ENCODE measurements at regions not wholly inside any gene's neighbourhood (a gene's known extent, or its start where the extent isn't known, plus 50 kb on each side); places are given as distances from the start of the nearest gene placed in this dataset.

DNA sequence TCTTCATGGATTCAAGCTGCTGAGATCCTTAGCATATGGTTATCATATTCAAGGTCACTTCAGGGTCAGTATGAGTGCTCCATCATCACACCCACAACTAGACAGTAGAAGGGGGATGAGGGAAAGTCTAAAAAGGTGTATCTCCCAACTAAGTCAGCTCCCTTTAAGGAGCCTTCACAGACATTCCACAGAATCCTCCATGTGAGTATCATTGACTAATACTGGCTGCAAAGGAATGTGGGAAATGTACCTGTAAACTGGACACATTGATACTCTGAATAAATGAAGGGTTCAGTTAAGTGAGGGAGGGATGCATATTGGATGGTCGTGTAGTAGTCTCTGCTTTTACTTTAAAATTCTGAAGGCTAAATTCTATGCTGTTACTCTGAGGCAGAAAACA is 330.7 kb downstream of the LRRC70 start:
- Histone ChIP-seq H3K79me2 (ENCODE audit: insufficient read depth, low read depth) (no peaks in the 10 kb centered on the region), H3K4me2 (no peak overlapping the region), H3K36me3 (ENCODE audit: insufficient read depth) (no peaks in the 10 kb centered on the region), H2AFZ (ENCODE audit: low read depth) (no peak overlapping the region), H4K20me1 (ENCODE audit: insufficient read depth) (no peaks in the 10 kb centered on the region), H3K27ac (no peak overlapping the region), H3K4me1 (ENCODE audit: low read depth, poor library complexity, severe bottlenecking) (no peaks in the 10 kb centered on the region), H3K27me3 (ENCODE audit: insufficient read depth, low read depth) (no peaks in the 10 kb centered on the region), H3K4me3 (IDR thresholded peaks at IDR 0.05; ENCODE audit: insufficient read depth, low read depth, low read length) (no peak overlapping the region), H3K9ac (no peak overlapping the region)
- TF ChIP-seq, protein P1, sequence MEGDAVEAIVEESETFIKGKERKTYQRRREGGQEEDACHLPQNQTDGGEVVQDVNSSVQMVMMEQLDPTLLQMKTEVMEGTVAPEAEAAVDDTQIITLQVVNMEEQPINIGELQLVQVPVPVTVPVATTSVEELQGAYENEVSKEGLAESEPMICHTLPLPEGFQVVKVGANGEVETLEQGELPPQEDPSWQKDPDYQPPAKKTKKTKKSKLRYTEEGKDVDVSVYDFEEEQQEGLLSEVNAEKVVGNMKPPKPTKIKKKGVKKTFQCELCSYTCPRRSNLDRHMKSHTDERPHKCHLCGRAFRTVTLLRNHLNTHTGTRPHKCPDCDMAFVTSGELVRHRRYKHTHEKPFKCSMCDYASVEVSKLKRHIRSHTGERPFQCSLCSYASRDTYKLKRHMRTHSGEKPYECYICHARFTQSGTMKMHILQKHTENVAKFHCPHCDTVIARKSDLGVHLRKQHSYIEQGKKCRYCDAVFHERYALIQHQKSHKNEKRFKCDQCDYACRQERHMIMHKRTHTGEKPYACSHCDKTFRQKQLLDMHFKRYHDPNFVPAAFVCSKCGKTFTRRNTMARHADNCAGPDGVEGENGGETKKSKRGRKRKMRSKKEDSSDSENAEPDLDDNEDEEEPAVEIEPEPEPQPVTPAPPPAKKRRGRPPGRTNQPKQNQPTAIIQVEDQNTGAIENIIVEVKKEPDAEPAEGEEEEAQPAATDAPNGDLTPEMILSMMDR (conservative IDR thresholded peaks at IDR 0.05; ENCODE audit: low read depth, low read length) = no peak

DNA sequence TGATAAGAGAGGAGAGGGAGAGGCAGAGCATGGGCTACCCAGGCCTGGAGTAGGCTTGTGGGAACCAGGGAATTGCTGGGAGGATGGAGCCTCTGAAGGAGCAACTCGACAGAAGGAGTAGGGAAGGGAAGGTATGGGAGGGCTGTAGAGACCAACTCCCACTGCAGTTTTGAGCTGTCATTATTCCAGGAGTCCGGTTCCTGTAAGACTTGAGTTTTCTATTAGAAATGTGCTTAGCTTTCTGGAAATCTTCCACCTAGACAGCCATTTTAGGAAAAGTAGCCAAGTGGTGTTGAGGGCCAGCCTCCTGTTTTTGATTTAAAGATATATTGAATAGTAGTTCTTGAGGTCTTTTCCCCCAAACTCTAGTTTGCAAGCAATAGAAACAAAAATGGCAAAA is 323.5 kb downstream of the LRRC70 start:
- Histone ChIP-seq H3K36me3 (ENCODE audit: insufficient read depth) (no peaks in the 10 kb centered on the region), H4K20me1 (ENCODE audit: insufficient read depth) (no peaks in the 10 kb centered on the region), H3K9ac (no peak overlapping the region), H3K27ac (no peak overlapping the region), H3K79me2 (ENCODE audit: insufficient read depth, low read depth) (no peaks in the 10 kb centered on the region), H3K4me1 (ENCODE audit: low read depth, poor library complexity, severe bottlenecking) (no peaks in the 10 kb centered on the region), H2AFZ (ENCODE audit: low read depth) (no peak overlapping the region), H3K4me3 (IDR thresholded peaks at IDR 0.05; ENCODE audit: insufficient read depth, low read depth, low read length) (no peak overlapping the region), H3K27me3 (ENCODE audit: insufficient read depth, low read depth) (no peaks in the 10 kb centered on the region), H3K4me2 (no peak overlapping the region)
- TF ChIP-seq, protein P1 (conservative IDR thresholded peaks at IDR 0.05; ENCODE audit: low read depth, low read length) = no peak

DNA sequence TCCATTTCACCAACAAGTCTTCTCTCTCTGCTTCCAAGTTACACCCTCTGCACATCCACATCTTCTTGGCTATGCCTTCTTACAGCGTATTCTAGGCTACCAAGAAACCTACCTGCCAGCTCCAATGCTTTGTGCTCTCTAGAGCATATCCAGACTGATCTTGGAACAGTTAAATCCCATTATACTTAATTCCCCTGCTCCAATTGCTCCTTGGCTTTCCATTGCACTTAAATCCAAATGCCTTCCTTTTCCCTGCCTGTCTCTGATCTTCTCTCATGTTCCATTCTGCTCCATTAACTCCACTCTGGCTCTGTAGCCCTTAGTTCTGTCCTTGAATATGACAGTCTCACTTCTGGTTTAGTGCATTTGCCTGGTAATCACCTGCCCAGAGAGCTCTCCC is 322.4 kb downstream of the LRRC70 start:
- Histone ChIP-seq H3K27ac (no peak overlapping the region), H2AFZ (ENCODE audit: low read depth) (no peak overlapping the region), H3K36me3 (ENCODE audit: insufficient read depth) (no peaks in the 10 kb centered on the region), H3K4me2 (no peak overlapping the region), H3K4me3 (IDR thresholded peaks at IDR 0.05; ENCODE audit: insufficient read depth, low read depth, low read length) (no peak overlapping the region), H3K4me1 (ENCODE audit: low read depth, poor library complexity, severe bottlenecking) (no peaks in the 10 kb centered on the region), H3K9ac (no peak overlapping the region), H3K79me2 (ENCODE audit: insufficient read depth, low read depth) (no peaks in the 10 kb centered on the region), H3K27me3 (ENCODE audit: insufficient read depth, low read depth) (no peaks in the 10 kb centered on the region), H4K20me1 (ENCODE audit: insufficient read depth) (no peaks in the 10 kb centered on the region)
- TF ChIP-seq, protein P1 (conservative IDR thresholded peaks at IDR 0.05; ENCODE audit: low read depth, low read length) = no peak

DNA sequence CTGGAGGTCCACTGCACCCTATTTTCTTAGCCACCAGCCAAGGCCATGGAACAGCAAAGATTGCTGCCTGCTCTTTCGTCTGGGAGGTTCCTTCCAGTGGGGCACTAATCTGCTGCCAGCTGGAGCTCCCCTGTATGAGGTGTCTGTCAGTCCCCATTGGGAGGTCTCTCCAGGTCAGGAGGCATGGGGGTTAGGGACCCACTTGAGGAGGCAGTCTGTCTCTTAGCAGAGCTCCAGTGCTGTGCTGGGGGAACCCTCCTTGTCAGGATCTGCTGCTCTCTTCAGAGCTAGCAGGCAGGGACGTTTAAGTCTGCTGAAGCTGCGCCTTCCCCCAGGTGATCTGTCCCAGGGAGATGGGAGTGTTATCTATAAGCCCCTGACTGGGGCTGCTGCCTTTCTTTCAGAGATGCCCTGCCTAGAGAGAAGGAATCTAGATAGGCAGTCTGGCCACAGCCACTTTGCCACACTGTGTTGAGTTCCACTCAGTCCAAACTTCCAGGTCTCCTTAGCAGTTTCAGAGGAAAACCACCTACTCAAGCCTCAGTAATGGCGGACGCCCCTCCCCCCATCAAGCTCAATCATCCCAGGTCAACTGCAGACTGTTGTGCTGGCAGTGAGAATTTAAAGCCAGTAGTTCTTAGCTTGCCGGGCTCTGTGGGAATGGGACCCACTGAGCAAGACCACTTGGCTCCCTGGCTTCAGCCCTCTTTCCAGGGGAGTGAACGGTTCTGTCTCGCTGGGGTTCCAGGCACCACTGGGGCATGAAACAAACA is 317.7 kb downstream of the LRRC70 start:
- Histone ChIP-seq H2AFZ (ENCODE audit: low read depth) (no peak overlapping the region), H3K4me1 (ENCODE audit: low read depth, poor library complexity, severe bottlenecking) (no peaks in the 10 kb centered on the region), H3K4me2 (no peak overlapping the region), H3K4me3 (IDR thresholded peaks at IDR 0.05; ENCODE audit: insufficient read depth, low read depth, low read length) (no peak overlapping the region), H3K27me3 (ENCODE audit: insufficient read depth, low read depth) (no peaks in the 10 kb centered on the region), H3K27ac (no peak overlapping the region), H3K36me3 (ENCODE audit: insufficient read depth) (no peaks in the 10 kb centered on the region), H3K79me2 (ENCODE audit: insufficient read depth, low read depth) (no peaks in the 10 kb centered on the region), H4K20me1 (ENCODE audit: insufficient read depth) (no peaks in the 10 kb centered on the region), H3K9ac (no peak overlapping the region)
- TF ChIP-seq, protein P1 (conservative IDR thresholded peaks at IDR 0.05; ENCODE audit: low read depth, low read length) = no peak
